Gastroesophageal sphincter (tissue), 3 donors: ENCODE measurements at regions not wholly inside any gene's neighbourhood (a gene's known extent, or its start where the extent isn't known, plus 50 kb on each side); places are given as distances from the start of the nearest gene placed in this dataset.

Experiments used
- CTCF ChIP-seq, 4 experiments: fragments of 200-600 bp in 2 of 4; fragments of 450-650 bp in 2 of 4; sonication (generic) in 1 of 4; IDR thresholded peaks; one replicate each; pipeline ENCODE4 v1.5.1; 2017 to 2019; ENCODE audit warnings: antibody characterized with exemption in 4 of 4, mild to moderate bottlenecking in 2 of 4, moderate library complexity in 2 of 4
- EP300 ChIP-seq: sonication (generic); formaldehyde crosslinking; IDR thresholded peaks from one replicate; pipeline ENCODE4 v1.6.1; 2017; ENCODE audit warnings: antibody characterized with exemption, mild to moderate bottlenecking
- POLR2A ChIP-seq, 2 donors: fragments of 450-650 bp; IDR thresholded peaks; one replicate each; pipeline ENCODE4 v1.6.1; 2017; ENCODE audit warnings: antibody characterized with exemption in 2 of 2, mild to moderate bottlenecking in 2 of 2, moderate library complexity in 1 of 2
- POLR2AphosphoS5 ChIP-seq: sonication (generic); formaldehyde crosslinking; IDR thresholded peaks from one replicate; pipeline ENCODE4 v1.6.1; 2017; ENCODE audit warnings: antibody characterized with exemption

GRCh38 chr3:5480190-5480589 is 292.7 kb downstream of the EDEM1 start:
- TF ChIP-seq POLR2A (IDR thresholded peaks at IDR 0.05) (no peak), EP300 (no peak), POLR2AphosphoS5 (no peak), CTCF (IDR thresholded peaks at IDR 0.05) (no peak)
